HEK293T (cell line): ENCODE measurements at regions not wholly inside any gene's neighbourhood (a gene's known extent, or its start where the extent isn't known, plus 50 kb on each side); places are given as distances from the start of the nearest gene placed in this dataset.
"Not testable (repeated sequence)": the region's sequence is repeated elsewhere in the genome, so short reads cannot be mapped to it uniquely, and the experiment has no call there.

Experiments
- CTCF ChIA-PET: fragments of 350-600 bp; formaldehyde crosslinking; extraction: SDS; loops from one replicate; lab custom pipeline; 2021; ENCODE audit warnings: antibody characterized with exemption, inconsistent platforms; lab: Yijun Ruan, JAX
- POLR2A ChIA-PET: fragments of 350-600 bp; formaldehyde crosslinking; extraction: SDS; loops from one replicate; lab custom pipeline; 2020; ENCODE audit warnings: antibody characterized with exemption, inconsistent platforms; lab: Yijun Ruan, JAX
- DNase-seq: peaks from one replicate; pipeline ENCODE4 v3.0.0; 2012; ENCODE audit warnings: mixed read lengths; ENCODE audit errors: extremely low spot score
- ARNT ChIP-seq: fragments of 450-650 bp; IDR thresholded peaks from 2 replicates; pipeline ENCODE4 v1.6.1; 2017; ENCODE audit warnings: mild to moderate bottlenecking
- BHLHE40 ChIP-seq: fragments of 450-650 bp; IDR thresholded peaks from 2 replicates; pipeline ENCODE4 v1.6.1; 2016; ENCODE audit warnings: mild to moderate bottlenecking, moderate library complexity, borderline replicate concordance
- CTBP1 ChIP-seq: fragments of 450-650 bp; IDR thresholded peaks from 2 replicates; pipeline ENCODE4 v1.6.1; 2016; ENCODE audit warnings: borderline replicate concordance
- ELF4 ChIP-seq: fragments of 450-650 bp; IDR thresholded peaks from 2 replicates; pipeline ENCODE4 v1.6.1; 2017; ENCODE audit warnings: antibody characterized with exemption
- FOXA1 ChIP-seq: fragments of 450-650 bp; IDR thresholded peaks from 2 replicates; pipeline ENCODE4 v1.6.1; 2016; ENCODE audit warnings: mild to moderate bottlenecking
- FOXK2 ChIP-seq: fragments of 450-650 bp; IDR thresholded peaks from 2 replicates; pipeline ENCODE4 v1.6.1; 2016; ENCODE audit warnings: mild to moderate bottlenecking
- FOXM1 ChIP-seq: fragments of 450-650 bp; IDR thresholded peaks from 2 replicates; pipeline ENCODE4 v1.6.1; 2017; ENCODE audit warnings: mild to moderate bottlenecking, borderline replicate concordance
- HDGF ChIP-seq: fragments of 450-650 bp; IDR thresholded peaks from 2 replicates; pipeline ENCODE4 v1.6.1; 2017; ENCODE audit warnings: antibody characterized with exemption, borderline replicate concordance
- L3MBTL2 ChIP-seq: fragments of 450-650 bp; conservative IDR thresholded peaks from 2 replicates; pipeline ENCODE4 v1.6.1; 2016; ENCODE audit warnings: mild to moderate bottlenecking
- LEF1 ChIP-seq: fragments of 450-650 bp; IDR thresholded peaks from 2 replicates; pipeline ENCODE4 v1.6.1; 2017; ENCODE audit warnings: mild to moderate bottlenecking, borderline replicate concordance
- NFRKB ChIP-seq: fragments of 450-650 bp; IDR thresholded peaks from 2 replicates; pipeline ENCODE4 v1.6.1; 2016; ENCODE audit warnings: mild to moderate bottlenecking, moderate library complexity
- PKNOX1 ChIP-seq: fragments of 450-650 bp; IDR thresholded peaks from 2 replicates; pipeline ENCODE4 v1.6.1; 2016
- SP1 ChIP-seq: fragments of 450-650 bp; IDR thresholded peaks from 2 replicates; pipeline ENCODE4 v1.6.1; 2017
- SUZ12 ChIP-seq: fragments of 450-650 bp; IDR thresholded peaks from 2 replicates; pipeline ENCODE4 v1.6.1; 2016; ENCODE audit warnings: mild to moderate bottlenecking
- TARDBP ChIP-seq: fragments of 450-650 bp; IDR thresholded peaks from 2 replicates; pipeline ENCODE4 v1.6.1; 2016
- ZNF384 ChIP-seq: fragments of 450-650 bp; IDR thresholded peaks from 2 replicates; pipeline ENCODE4 v1.6.1; 2016

- CTCF ChIA-PET: no interaction called here
- DNase-seq: no peak
- TF ChIP-seq LEF1 (no peak), HDGF (no peak), ELF4 (no peak), ARNT (no peak), L3MBTL2 (no peak), BHLHE40 (no peak), FOXM1 (no peak), FOXK2 (no peak), NFRKB (no peak), ZNF384 (no peak), SP1 (no peak), PKNOX1 (no peak), FOXA1 (no peak), CTBP1 (no peak), SUZ12 (no peak), TARDBP (no peak)
- POLR2A ChIA-PET: no interaction called here
Measured at GRCh38 chr1:184176058-184176457, 124.5 kb downstream of the TSEN15 start.

GRCh38 chr1:184181044-184181443 is 129.5 kb downstream of the TSEN15 start:
- CTCF ChIA-PET: no interaction called here
- no peak for DNase-seq
- TF ChIP-seq PKNOX1: no peak
- TF ChIP-seq ELF4: no peak
- TF ChIP-seq LEF1: no peak
- TF ChIP-seq NFRKB: no peak
- TF ChIP-seq SUZ12: no peak
- no peak for TF ChIP-seq FOXA1
- no peak for TF ChIP-seq BHLHE40
- TF ChIP-seq TARDBP: no peak
- no peak for TF ChIP-seq FOXK2
- TF ChIP-seq SP1: no peak
- POLR2A ChIA-PET: no interaction called here

GRCh38 chr1:184183919-184184318 is 132.4 kb downstream of the TSEN15 start:
- CTCF ChIA-PET: no interaction called here
- TF ChIP-seq ZNF384 (no peak), FOXM1 (no peak), SP1 (no peak), NFRKB (no peak), LEF1 (no peak), ARNT (no peak), CTBP1 (no peak), SUZ12 (no peak), L3MBTL2 (no peak), HDGF (no peak), FOXK2 (no peak), TARDBP (no peak), BHLHE40 (no peak), ELF4 (no peak), PKNOX1 (no peak), FOXA1 (no peak)
- POLR2A ChIA-PET: no interaction called here
- no peak for DNase-seq

DNA sequence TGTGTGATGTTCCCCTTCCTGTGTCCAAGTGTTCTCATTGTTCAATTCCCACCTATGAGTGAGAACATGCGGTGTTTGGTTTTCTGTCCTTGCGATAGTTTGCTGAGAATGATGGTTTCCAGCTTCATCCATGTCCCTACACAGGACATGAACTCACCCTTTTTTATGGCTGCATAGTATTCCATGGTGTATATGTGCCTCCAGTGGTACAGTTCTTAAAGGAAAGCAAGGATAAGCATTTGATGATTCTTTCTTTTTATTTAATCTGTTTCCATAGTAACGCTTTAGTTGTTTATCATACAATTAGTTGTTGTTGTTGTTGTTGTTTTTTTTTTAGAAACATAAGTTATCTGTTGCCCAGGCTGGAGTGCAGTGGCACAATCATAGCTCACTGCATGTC is 133.1 kb downstream of the TSEN15 start:
- POLR2A ChIA-PET, DNase-seq, CTCF ChIA-PET: not testable (repeated sequence)

DNA sequence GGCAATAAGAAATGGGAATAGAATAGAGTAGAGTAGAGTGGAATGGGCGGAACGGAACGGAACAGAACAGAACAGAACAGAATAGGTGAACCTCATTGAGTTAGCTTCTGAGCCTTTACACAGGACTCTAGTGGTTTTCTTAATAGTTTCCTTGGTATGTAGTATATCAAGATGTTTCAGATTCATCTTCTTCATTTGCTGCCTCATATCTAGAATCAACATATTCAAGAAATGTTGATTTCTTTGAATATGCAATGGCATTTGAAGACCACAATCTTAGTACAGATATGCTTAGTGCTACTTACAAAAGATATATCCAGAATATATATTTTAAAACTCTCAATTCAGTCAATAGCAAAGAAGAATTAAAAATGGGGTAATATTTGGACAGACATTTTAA is 133.8 kb downstream of the TSEN15 start:
- no peak for DNase-seq
- TF ChIP-seq LEF1: no peak
- POLR2A ChIA-PET: no interaction called here
- CTCF ChIA-PET: no interaction called here

- CTCF ChIA-PET: no interaction called here
- DNase-seq: no peak
- TF ChIP-seq L3MBTL2 (no peak), ARNT (no peak), BHLHE40 (no peak), TARDBP (no peak), FOXM1 (no peak), ZNF384 (no peak), NFRKB (no peak)
- POLR2A ChIA-PET: no interaction called here
Measured at GRCh38 chr1:184186167-184186566, 134.6 kb downstream of the TSEN15 start.

DNA sequence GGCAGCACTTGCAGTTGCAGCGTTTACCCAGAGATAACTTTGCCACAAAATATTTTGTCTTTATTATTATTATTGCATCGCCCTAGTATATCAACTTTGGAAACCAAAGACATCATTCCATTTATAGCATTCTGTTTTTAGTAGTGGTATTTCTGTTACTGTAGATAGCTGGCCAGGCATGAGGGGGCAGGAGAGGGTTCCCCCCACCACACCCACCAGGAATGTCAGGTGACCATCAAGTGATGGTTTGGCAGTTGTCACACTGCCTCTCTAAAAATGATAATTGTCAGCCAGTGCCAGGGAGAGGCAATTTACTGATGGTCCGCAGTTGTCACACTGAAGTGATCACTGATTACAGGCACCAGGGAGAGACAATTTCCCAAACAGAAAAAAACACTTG is 135.6 kb downstream of the TSEN15 start:
- POLR2A ChIA-PET: no interaction called here
- TF ChIP-seq NFRKB (no peak), L3MBTL2 (no peak), FOXA1 (no peak), FOXK2 (no peak), ZNF384 (no peak), LEF1 (no peak), ARNT (no peak), SP1 (no peak), SUZ12 (no peak), HDGF (no peak), TARDBP (no peak), FOXM1 (no peak), CTBP1 (no peak), PKNOX1 (no peak), BHLHE40 (no peak), ELF4 (no peak)
- CTCF ChIA-PET: no interaction called here
- DNase-seq: no peak
